NK-92 treated with Interleukin-12 subunit alpha and Interleukin-12 subunit beta, amount 100 ng/mL, for 24 hours (cell line): ENCODE measurements at regions not wholly inside any gene's neighbourhood (a gene's known extent, or its start where the extent isn't known, plus 50 kb on each side); places are given as distances from the start of the nearest gene placed in this dataset.

ENCODE experiments used
- DNase-seq: peaks from one replicate; lab custom pipeline; 2025; lab: John Stamatoyannopoulos, UW

DNA sequence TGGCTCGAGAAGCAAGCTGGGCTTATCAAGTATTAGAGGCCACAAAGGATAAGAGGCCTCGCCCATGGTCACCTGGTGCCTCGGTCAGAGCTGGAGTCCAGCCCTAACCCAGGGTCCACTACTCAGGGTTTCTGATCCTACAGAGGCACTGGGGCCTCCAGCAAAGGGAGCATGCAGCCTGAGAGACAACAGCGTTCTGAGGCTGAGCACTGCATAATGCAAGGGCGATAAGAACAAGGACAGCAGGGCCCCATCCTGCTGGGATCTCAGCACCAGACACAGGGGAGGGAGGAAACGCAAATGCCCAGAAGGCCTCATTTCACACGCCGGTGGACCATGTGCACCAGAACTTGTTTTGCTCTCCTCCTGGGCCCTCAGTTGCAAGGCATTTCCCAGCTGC lies 63.0 kb downstream of the C5orf15 start:
- DNase-seq: no peak

DNA sequence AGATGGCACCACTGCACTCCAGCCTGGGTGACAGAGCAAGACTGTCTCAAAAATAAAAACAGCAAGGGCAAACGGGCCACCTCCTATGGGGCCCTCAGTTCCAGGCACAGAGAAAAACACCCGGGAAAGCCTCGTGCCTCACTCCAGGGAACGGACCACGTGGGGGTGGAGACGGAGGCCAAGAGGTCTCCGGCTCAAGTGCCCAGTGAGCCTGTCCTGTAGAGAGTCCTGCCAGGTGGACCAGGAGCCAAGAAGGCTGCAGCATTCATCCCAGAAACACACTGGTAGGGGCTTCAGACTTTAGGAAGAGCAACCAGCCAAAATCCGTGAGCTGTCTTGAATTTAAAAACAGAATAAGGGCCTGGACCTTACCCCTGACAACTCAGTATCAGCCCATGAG lies 63.8 kb downstream of the C5orf15 start:
- no peak for DNase-seq

DNA sequence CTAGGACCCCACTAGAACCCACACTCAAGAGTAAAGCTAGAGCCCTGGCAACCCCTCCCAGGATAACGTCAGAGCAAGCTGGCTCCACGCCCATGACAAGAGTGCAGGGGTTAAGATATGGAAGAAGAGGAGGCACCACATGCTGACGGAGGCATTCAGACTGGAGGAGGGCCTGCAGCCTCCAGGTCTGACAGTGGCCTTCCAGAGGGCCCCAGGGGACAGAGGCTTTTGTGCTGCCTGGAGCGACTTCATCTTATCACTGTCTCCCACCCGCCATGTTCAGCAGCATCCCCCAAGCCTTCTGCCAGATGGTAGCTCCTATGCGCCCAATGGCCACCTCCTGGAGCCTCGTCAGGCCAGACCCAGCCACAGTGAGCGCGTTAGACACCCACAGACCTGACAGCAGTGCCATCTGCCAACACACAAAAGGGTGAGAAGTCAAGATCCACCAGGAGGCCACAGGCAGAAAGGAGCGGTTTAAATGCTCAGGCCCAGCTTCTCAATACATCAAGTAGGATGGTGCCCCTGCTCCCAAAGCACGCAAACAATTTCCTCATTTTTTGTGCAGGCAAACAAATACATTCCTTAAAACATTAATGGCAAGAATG lies 65.8 kb downstream of the C5orf15 start:
- no peak for DNase-seq

- no peak for DNase-seq
Observed at GRCh38 chr5:133900534-133901270, 67.7 kb downstream of the C5orf15 start.

GRCh38 chr5:133899506-133899905 lies 68.9 kb downstream of the C5orf15 start:
- no peak for DNase-seq

- DNase-seq: no peak
Observed at GRCh38 chr5:133898440-133898839, 70.0 kb downstream of the C5orf15 start.

DNA sequence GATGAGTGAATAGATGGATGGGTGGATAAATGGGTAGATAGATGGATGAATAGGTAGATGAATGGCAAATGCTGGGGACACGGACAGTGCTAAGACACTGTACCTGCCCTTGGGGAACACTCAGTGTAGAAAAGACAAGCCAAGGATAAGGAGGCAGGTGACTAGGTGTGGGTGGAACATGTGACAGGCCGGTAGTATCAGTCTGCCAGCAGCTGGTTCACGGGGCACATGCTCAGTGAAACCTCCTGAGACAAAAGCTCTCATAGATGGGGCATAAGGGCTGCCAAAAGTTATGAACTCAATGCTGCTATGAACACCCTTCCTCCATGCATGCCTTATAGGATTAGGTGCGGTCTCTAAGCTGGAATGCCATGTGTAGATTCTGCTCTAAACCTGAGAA lies 71.0 kb downstream of the C5orf15 start:
- no peak for DNase-seq

DNA sequence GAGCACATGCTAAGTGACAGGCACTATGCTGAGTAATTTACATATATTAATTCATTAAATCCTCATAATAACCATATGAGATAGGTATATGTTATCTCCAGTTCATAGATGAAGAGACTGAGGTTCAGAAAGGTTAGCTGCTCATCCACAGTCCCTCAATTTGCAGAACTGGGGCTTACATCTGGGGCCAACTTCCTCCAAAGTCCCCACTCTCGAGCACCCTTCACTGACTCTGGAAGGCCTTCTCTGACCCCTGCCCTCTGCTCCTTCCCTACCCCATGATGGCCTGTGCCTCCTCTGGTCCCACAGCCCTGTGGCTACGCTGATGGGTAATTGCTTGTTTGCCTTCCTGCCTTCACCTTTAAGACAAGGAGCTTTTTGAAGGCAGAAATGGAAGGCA lies 71.6 kb downstream of the C5orf15 start:
- no peak for DNase-seq

DNA sequence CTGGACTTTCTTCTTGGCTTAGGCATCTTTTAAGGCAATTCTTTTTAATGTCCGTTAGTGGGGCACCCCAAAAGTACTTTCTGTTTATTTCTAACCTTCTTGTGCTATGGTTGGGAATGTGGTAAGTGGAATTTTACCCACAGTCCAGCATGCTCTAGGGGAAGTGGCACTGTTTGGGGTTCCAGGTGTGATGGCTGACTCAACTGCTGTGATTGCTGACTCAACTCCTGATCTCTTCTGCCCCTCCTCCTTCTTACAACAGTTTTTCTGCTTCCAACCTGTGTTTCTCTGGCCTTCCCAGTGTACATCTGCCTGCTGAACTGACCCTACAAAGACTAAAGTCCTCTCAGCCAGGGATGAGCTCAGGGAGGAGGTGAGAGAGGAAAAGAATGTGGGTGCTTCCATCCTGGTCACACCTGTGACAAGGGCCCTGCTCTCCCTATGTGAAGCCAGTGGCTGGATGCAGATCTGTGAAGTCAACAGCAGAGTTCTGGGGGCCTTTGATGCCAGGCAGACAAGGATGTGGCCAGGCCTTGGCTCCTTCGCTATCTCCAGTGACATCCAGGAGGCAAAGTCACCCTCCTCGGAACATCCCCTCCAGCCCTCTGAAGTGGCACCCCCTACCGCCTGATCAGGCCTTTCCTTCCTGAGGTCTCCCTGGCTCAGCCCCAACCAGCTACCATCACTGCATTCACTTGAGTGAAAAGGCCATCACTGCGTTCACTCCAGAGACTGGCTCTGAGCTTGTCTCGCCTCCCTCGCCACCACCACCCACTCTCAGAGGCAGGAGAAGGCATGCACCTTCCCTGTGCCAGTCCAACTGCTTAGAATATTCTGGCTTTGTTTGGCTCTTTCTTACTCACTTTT lies 72.2 kb downstream of the C5orf15 start:
- DNase-seq: no peak

- no peak for DNase-seq
Observed at GRCh38 chr5:133894143-133894542, 74.3 kb downstream of the C5orf15 start.

DNA sequence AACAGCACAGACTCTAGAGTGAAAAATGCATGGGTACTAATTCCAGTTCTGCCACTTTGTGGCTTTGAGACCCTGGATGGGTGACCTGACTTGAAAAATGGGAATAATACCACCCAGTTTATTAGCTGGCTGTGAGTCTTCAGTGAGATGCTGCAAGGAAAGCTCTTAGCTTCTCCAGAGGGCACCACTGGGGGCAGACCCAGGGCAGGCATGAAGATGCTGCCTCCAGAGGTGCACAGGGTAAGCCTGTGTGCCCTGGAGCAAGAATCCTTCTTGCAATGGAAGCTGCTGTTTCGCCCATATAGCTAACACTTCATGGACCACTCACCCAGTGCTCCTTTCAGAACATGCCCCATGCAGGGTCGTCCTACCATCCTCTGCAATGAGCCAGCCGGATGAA lies 75.7 kb downstream of the C5orf15 start:
- DNase-seq: no peak

DNA sequence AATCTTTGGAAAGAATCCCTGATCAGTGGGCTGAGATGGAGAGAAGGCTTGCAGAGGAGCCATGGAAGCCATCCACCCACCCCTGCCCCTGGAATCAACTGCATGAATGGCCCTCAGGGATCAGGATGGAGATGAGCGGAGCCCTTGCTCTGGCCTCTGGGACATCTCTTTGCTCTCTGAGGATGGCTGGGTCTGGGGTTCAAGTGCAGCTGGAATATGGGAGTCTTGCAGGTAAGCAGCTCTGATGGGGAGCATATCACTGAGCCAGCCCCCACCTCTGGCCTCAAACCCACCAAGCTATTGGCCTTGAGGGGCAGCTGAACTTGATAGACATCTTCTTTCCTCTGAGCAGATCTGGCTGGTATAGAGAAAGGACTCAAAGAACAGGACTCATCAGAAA lies 76.1 kb downstream of the C5orf15 start:
- DNase-seq: no peak

DNA sequence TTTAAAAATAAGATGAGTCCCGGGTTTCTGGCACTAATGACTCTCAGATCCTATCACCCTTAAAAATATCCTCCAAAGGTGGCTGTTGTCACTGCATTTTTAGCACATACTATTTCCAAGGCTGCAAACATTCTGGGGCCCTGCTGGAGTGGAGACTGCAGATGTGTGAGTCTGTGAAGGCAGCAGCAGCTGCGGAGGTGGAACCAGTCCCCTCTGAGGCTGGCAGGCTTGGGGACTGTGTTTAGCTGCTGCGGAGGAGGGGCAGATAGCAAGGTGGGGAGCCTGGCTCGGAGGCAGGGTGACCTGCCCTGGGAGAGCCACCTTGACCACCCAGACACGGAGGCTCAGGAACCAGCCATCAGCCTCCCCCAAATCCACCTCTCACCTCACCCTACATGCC lies 77.0 kb downstream of the C5orf15 start:
- no peak for DNase-seq

GRCh38 chr5:133890776-133891280 lies 77.6 kb downstream of the C5orf15 start:
- DNase-seq: no peak

GRCh38 chr5:133890314-133890713 lies 78.1 kb downstream of the C5orf15 start:
- DNase-seq: no peak

DNA sequence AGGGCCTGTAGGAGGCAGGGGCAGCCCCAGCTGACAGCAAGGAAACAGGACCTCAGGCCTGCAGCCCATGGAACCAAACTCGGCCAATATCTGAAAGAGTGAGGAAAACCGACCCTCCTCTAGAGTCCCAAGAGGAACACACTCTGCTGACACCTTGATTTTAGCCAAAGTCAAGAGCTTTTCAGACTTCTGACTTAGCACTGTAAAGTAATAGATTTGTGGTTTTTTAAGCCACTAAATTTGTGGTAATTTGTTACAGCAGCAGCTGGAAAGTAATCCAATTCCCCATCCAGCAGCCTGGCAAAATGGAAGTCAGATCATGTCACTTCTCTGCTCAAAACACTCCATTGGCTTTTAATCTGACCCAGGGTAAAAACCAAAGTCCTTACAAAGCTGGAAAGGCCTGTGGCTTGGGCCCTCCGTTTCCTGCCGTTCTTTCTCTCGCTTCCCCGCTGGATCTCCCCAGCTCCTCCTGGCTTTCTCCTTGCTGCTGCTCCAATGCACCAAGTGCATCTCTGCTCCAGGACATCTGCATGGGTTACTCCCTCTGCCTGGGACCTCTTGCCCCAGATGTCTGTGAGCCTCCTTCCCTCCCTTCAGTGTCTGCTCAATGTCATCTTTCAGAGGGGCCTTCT lies 79.0 kb downstream of the C5orf15 start:
- DNase-seq: no peak

- no peak for DNase-seq
Observed at GRCh38 chr5:133888625-133888991, 79.8 kb downstream of the C5orf15 start.

DNA sequence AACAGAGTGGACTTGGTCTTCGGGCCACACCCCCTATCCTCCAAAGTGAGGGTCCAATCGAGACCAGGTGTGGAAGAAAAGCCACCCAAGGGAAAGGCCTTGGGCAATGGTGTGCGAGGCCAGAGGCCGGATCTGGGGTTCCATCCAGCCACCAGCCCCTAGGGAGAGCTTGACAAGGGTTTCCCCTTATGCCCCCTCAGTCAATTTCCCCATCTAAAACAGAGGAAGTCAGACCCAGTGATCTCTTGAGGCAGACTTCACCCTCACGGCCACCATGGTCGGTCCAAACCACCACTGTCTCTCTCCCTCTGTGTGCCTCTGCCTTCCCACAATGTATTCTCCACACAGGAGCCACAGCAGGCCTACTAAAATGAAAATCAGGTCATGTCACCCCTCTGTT lies 82.9 kb downstream of the C5orf15 start:
- no peak for DNase-seq

- no peak for DNase-seq
Observed at GRCh38 chr5:133884569-133885311, 83.7 kb downstream of the C5orf15 start.

GRCh38 chr5:133883916-133884315 lies 84.5 kb downstream of the C5orf15 start:
- no peak for DNase-seq

DNA sequence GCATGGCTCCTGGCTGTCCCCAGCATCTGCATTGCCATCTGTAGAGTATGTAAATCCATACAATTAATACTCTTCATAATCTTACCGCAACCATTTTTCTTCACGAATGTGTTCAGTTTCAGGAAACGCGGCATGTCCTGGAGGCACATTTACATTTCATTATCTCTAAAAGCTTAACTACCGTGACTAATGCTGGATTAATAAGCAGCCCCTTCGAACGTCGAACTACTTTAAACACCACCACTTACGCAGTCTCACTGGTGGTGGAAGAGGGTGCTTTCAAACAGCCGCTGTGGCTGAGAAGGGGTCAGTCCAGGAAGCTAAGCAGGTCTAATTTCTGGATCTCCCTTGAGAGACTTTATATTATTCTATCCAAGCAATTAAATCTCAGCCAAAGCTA lies 85.6 kb downstream of the C5orf15 start:
- no peak for DNase-seq

DNA sequence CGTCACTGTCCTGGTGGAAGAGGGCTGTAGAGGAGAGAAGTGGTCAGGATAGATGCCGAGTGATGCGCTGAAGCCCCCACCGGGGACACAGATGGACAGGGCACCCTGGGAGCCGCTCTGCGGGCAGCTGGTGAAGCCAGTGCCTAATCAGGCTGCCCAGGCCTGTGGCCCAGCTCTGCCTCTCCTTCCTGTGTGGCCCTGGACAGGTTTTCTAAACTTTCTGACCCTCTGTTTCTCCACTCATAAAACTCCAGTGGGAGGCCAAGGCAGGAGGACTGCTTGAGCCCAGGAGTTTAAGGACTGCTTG lies 86.1 kb downstream of the C5orf15 start:
- no peak for DNase-seq
